Adrenal gland (tissue), 5 donors: ENCODE measurements at regions not wholly inside any gene's neighbourhood (a gene's known extent, or its start where the extent isn't known, plus 50 kb on each side); places are given as distances from the start of the nearest gene placed in this dataset.

ENCODE experiments used
- POLR2A ChIP-seq, 2 donors: fragments of 450-650 bp; IDR thresholded peaks; one replicate each; pipeline ENCODE4 v1.6.1; 2017; ENCODE audit warnings: antibody characterized with exemption in 2 of 2, mild to moderate bottlenecking in 2 of 2, moderate library complexity in 1 of 2
- TF ChIP-seq, protein P1 (sequence below), 6 experiments: fragments of 450-650 bp in 4 of 6; fragments of 200-600 bp in 2 of 6; sonication (generic) in 1 of 6; IDR thresholded peaks; 1 replicate in 5 of 6; 2 replicates in 1 of 6; pipeline versions ENCODE4 v1.5.1 to v1.8.0; 2016 to 2021; ENCODE audit warnings: antibody characterized with exemption in 6 of 6, mild to moderate bottlenecking in 2 of 6, moderate library complexity in 1 of 6
- donor health status: DM: no; HTN: no; CAD: no.

DNA sequence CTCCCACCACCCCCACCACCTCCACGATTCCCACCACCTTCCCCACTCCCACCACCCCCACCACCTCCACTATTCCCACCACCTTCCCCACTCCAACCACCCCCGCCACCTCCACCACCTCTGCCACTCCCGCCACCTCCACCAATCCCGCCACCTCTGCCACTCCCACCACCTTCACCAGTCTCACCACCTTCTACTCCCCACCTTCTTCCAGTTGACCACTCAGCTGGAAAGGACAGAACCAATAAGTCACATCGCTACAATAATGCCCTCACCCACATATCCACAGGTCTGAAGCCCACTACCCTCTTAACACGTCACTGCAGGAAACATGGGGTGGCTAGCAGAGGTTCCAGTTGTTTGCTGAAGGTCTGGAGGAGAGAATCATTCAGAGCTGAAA lies 93.5 kb upstream of the PAX2 start:
- TF ChIP-seq, protein P1, sequence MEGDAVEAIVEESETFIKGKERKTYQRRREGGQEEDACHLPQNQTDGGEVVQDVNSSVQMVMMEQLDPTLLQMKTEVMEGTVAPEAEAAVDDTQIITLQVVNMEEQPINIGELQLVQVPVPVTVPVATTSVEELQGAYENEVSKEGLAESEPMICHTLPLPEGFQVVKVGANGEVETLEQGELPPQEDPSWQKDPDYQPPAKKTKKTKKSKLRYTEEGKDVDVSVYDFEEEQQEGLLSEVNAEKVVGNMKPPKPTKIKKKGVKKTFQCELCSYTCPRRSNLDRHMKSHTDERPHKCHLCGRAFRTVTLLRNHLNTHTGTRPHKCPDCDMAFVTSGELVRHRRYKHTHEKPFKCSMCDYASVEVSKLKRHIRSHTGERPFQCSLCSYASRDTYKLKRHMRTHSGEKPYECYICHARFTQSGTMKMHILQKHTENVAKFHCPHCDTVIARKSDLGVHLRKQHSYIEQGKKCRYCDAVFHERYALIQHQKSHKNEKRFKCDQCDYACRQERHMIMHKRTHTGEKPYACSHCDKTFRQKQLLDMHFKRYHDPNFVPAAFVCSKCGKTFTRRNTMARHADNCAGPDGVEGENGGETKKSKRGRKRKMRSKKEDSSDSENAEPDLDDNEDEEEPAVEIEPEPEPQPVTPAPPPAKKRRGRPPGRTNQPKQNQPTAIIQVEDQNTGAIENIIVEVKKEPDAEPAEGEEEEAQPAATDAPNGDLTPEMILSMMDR (IDR thresholded peaks at IDR 0.05): no peak
- TF ChIP-seq POLR2A (IDR thresholded peaks at IDR 0.05): no peak
